Esophagus muscularis mucosa (tissue), 4 donors: ENCODE measurements at regions not wholly inside any gene's neighbourhood (a gene's known extent, or its start where the extent isn't known, plus 50 kb on each side); places are given as distances from the start of the nearest gene placed in this dataset.

ENCODE experiments used
- DNase-seq: peaks from one replicate; pipeline ENCODE4 v3.0.0-alpha.2; 2017; ENCODE audit errors: extremely low spot score
- H3K27ac ChIP-seq, 4 donors: fragments of 200-600 bp; sonication (generic); replicated peaks in 1 of 4; 1 replicate in 3 of 4; 2 replicates in 1 of 4; pipeline ENCODE4 v1.5.1; 2016 to 2019; ENCODE audit warnings: mild to moderate bottlenecking in 1 of 4
- H3K27me3 ChIP-seq, 4 donors: fragments of 200-600 bp; sonication (generic); one replicate each; pipeline versions ENCODE4 v1.5.1 to v1.6.0; 2016 to 2019
- H3K36me3 ChIP-seq, 4 donors: fragments of 200-600 bp; sonication (generic); one replicate each; pipeline ENCODE4 v1.5.1; 2016 to 2019
- H3K4me1 ChIP-seq, 4 donors: fragments of 200-600 bp; sonication (generic); one replicate each; pipeline ENCODE4 v1.5.1; 2016 to 2019
- H3K4me3 ChIP-seq, 4 donors: fragments of 200-600 bp; sonication (generic); 1 replicate in 2 of 4; 2 replicates in 2 of 4; pipeline ENCODE4 v1.5.1; 2016 to 2019; ENCODE audit warnings: mild to moderate bottlenecking in 4 of 4, moderate library complexity in 1 of 4
- H3K9me3 ChIP-seq, 4 donors: fragments of 200-600 bp; sonication (generic); 1 replicate in 3 of 4; 2 replicates in 1 of 4; pipeline ENCODE4 v1.5.1; 2016 to 2019
- CTCF ChIP-seq, 3 experiments: fragments of 200-600 bp in 2 of 3; fragments of 450-650 bp in 1 of 3; sonication (generic) in 2 of 3; IDR thresholded peaks; one replicate each; pipeline ENCODE4 v1.5.1; 2017 to 2019; ENCODE audit warnings: antibody characterized with exemption in 3 of 3, mild to moderate bottlenecking in 2 of 3, moderate library complexity in 1 of 3
- EP300 ChIP-seq: sonication (generic); formaldehyde crosslinking; IDR thresholded peaks from one replicate; pipeline ENCODE4 v1.6.1; 2017; ENCODE audit warnings: antibody characterized with exemption
- POLR2A ChIP-seq: fragments of 450-650 bp; IDR thresholded peaks from one replicate; pipeline ENCODE4 v1.6.1; 2017; ENCODE audit warnings: antibody characterized with exemption, moderate library complexity, mild to moderate bottlenecking, low read depth
- POLR2AphosphoS5 ChIP-seq, 2 donors: sonication (generic); formaldehyde crosslinking; IDR thresholded peaks; one replicate each; pipeline ENCODE4 v1.6.1; 2017; ENCODE audit warnings: antibody characterized with exemption in 2 of 2
- WGBS: methylation state at CpG from one replicate; pipeline ENCODE4 v1.1.5; 2018; 5-methylcytosine and 5-hydroxymethylcytosine counted together
- intact Hi-C: fragments of 100-400 bp; cut with DNase I; formaldehyde crosslinking; loops from one replicate; pipeline ENCODE4 v1.15.1; 2023

DNA sequence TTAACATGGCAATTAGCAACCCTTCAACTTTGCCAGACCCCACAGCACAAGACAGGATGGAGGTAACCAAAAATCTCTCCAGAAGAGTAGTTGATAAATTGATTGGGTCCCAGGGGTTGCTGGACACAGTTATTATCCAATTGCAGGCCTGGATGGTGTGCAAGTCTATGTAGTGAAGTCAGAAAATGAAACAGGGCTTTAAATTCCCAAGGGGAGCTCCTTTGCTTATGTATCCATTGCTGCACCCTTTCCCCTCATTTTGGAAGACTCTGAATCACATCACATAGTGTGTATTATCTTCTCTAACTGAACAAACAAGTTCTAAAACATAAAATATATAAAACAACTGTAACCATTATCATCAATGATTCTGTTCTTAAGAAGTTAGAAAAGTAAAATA, 550.2 kb downstream of the LMO4 start:
- Histone ChIP-seq H3K27me3 (no peaks in the 10 kb centered on the region), H3K36me3 (no peaks in the 10 kb centered on the region), H3K4me3 (no peak overlapping the region), H3K27ac (no peak overlapping the region), H3K4me1 (no peaks in the 10 kb centered on the region), H3K9me3 (no peaks in the 10 kb centered on the region)
- no peak for TF ChIP-seq POLR2AphosphoS5 (IDR thresholded peaks at IDR 0.05)
- TF ChIP-seq CTCF (IDR thresholded peaks at IDR 0.05), result no peak
- TF ChIP-seq EP300, result no peak
- no peak for TF ChIP-seq POLR2A
- no peak for DNase-seq
- intact Hi-C loops, result no loop called here

DNA sequence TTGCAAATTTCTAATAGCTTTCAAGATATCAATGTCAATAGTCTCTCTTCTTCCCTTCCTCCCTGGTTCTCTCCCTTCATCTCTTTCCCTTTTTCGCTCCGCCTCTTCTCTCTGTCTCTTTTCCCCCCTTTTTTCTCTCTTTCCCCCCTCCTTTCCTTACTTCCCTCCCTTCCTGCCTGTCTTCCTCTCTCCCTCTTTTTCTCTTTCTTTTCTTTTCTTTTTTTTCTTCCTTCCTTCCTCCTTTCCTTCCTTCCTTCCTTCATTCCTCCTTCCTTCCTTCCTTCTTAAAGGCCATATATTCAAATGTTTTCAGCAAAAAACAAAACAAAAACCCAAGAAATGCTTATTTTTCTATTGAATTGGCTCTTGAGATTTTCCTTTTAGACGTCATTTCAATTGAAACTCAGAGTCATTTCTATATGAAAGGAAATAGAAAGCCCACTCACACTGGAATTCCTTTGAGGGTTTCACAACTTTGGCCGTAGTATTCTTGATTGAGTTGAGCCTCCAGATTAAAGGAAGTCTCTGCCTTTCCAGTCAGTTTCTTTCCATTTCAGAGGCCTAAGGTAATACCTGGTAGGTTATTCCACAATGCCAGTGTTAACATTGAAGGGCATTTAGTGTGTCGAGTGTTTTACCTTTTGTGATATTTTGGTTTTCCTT, 551.5 kb downstream of the LMO4 start:
- Histone ChIP-seq H3K9me3 (no peaks in the 10 kb centered on the region), H3K36me3 (no peaks in the 10 kb centered on the region), H3K27me3 (no peaks in the 10 kb centered on the region), H3K27ac (no peak overlapping the region), H3K4me3 (no peak overlapping the region), H3K4me1 (no peaks in the 10 kb centered on the region)
- WGBS, result 90% methylated on average over 5 of the region's 5 CpGs
- intact Hi-C loops, result no loop called here
- TF ChIP-seq POLR2AphosphoS5 (IDR thresholded peaks at IDR 0.05) (no peak), POLR2A (no peak), EP300 (no peak), CTCF (IDR thresholded peaks at IDR 0.05) (no peak)
- DNase-seq, result no peak

DNA sequence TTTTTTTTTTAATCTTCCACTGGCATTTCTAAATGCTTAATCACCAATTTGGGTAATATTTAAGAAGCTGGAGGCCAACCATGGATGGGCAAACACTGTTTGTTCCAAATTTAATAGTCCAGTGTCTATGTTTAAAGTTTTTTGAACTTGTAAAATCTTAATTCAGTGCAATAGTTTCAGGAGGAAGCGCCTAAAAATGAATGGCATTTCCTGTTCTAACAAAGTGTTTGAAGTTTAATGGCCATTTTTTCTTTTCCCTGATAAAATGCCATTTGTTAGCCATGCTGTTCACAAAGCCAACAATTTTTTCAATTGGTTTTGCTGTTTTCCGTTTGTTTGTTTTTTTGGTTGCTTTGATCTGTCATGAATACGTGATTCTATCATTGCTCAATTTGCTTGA, 552.1 kb downstream of the LMO4 start:
- Histone ChIP-seq H3K9me3 (no peaks in the 10 kb centered on the region), H3K27me3 (no peaks in the 10 kb centered on the region), H3K36me3 (no peaks in the 10 kb centered on the region), H3K4me3 (no peak overlapping the region), H3K4me1 (no peaks in the 10 kb centered on the region), H3K27ac (no peak overlapping the region)
- 79% methylated on average over 3 of the region's 3 CpGs for WGBS
- DNase-seq, result no peak
- TF ChIP-seq POLR2AphosphoS5 (IDR thresholded peaks at IDR 0.05), result no peak
- TF ChIP-seq EP300, result no peak
- no peak for TF ChIP-seq CTCF (IDR thresholded peaks at IDR 0.05)
- TF ChIP-seq POLR2A, result no peak
- intact Hi-C loops, result no loop called here

GRCh38 chr1:87883906-87884305, 555.2 kb downstream of the LMO4 start:
- Histone ChIP-seq H3K36me3 (no peaks in the 10 kb centered on the region), H3K9me3 (no peaks in the 10 kb centered on the region), H3K27ac (no peak overlapping the region), H3K4me1 (no peaks in the 10 kb centered on the region), H3K27me3 (no peaks in the 10 kb centered on the region), H3K4me3 (no peak overlapping the region)
- 77% methylated on average over 4 of the region's 4 CpGs for WGBS
- TF ChIP-seq CTCF (IDR thresholded peaks at IDR 0.05) (no peak), EP300 (no peak), POLR2AphosphoS5 (IDR thresholded peaks at IDR 0.05) (no peak), POLR2A (no peak)
- no peak for DNase-seq
- intact Hi-C loops, result no loop called here

DNA sequence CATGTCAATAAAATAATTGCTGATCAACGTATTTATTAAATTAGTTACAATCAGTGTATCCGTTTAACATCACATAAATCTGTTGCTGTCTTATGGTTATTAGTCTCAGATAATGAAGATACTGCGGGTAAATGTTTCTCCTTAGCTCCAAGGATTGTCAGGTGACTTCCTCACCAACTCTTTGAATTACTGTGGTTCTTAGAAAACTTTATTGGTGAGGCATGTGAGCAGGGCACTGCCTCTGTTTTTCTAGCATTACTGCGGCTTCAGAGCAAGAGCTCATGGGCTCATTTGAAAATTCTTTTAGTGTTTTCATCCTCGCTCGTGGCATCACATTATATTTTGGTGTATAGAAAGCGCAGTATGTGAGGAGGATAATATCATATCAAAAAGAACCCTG, 555.9 kb downstream of the LMO4 start:
- no peaks in the 10 kb centered on the region for H3K9me3 ChIP-seq
- WGBS, result 95% methylated on average over 7 of the region's 7 CpGs

More for the DNA sequence above, 555.9 kb downstream of the LMO4 start:
- no peak overlapping the region for H3K27ac ChIP-seq
- H3K4me1 ChIP-seq, result no peaks in the 10 kb centered on the region
- no peaks in the 10 kb centered on the region for H3K36me3 ChIP-seq
- H3K27me3 ChIP-seq, result no peaks in the 10 kb centered on the region
- intact Hi-C loops, result no loop called here
- DNase-seq, result no peak
- no peak overlapping the region for H3K4me3 ChIP-seq
- no peak for TF ChIP-seq POLR2AphosphoS5 (IDR thresholded peaks at IDR 0.05)
- TF ChIP-seq POLR2A, result no peak
- TF ChIP-seq EP300, result no peak
- TF ChIP-seq CTCF (IDR thresholded peaks at IDR 0.05), result no peak
